OCI-LY1 (cell line): ENCODE measurements at regions not wholly inside any gene's neighbourhood (a gene's known extent, or its start where the extent isn't known, plus 50 kb on each side); places are given as distances from the start of the nearest gene placed in this dataset.

Source experiments
- CTCF ChIP-seq: fragments of 200-600 bp; sonication (generic), shearing (Covaris generic); IDR thresholded peaks from 2 replicates; pipeline ENCODE4 v1.5.1; 2017; ENCODE audit warnings: mild to moderate bottlenecking, antibody characterized with exemption, low read length, moderate library complexity, mixed read lengths
- EZH2 ChIP-seq: fragments of 200-600 bp; sonication (generic), shearing (Covaris generic); IDR thresholded peaks from 2 replicates; pipeline ENCODE4 v1.8.0; 2017; ENCODE audit warnings: borderline replicate concordance, mixed run types, mild to moderate bottlenecking, antibody characterized with exemption, low read length, moderate library complexity, mixed read lengths

- TF ChIP-seq EZH2 (no peak), CTCF (no peak)
Observed at GRCh38 chr13:29693275-29693945, 97.9 kb upstream of the SLC7A1 start.
